ENCODE measurements at regions not wholly inside any gene's neighbourhood (a gene's known extent, or its start where the extent isn't known, plus 50 kb on each side); places are given as distances from the start of the nearest gene placed in this dataset.

DNA sequence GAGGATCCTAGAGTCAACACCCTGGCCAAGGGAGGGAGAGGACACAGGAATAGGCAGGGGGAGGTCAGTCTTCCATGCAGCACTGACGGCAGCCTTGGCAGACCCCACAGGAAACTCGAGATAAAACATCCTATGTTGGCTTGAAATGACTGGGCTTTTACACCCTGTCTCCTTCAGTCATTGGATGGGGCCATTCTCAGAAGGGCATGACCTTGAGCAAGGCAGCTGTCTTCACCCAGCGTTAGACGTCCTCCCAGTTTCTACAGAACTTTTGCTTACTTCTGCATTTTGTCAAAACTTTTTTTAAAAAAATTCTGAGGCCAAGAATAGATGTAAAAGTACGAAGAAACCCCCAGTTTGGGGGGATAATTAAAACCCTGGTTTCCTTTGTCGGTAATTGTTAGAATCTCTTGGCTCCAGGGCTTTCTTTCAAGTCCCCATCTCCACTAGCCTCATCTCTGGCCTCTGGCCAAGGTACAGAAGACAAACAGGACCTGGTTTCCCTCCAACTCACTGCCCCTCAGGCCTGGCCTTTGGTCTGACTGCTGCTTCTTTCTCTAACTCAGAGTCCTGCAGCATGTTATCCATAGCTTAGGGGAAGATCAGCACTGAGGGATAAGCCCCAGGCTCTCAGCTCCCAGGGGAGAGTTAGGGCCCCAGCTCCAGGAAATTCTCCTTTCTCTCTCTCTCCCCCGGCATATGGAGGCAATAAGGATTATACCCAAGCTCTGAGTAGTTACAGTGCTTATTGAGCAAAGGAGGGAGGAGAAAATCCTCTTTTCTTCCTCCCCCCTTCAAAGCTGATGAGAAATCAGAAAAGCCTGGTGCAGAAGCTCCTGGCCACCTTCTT lies 51.6 kb upstream of the KCND3 start:
- Histone ChIP-seq H3K4me3 (ENCODE audit: low read length) (no peak overlapping the region), H3K27ac (ENCODE audit: low read length) (no peak overlapping the region), H3K4me1 (ENCODE audit: insufficient read depth, low read length) (no peaks in the 10 kb centered on the region), H3K27me3 (ENCODE audit: insufficient read depth, low read length) (no peaks in the 10 kb centered on the region; the same call in 1 of the 2 replicates), H3K36me3 (ENCODE audit: insufficient read depth, low read depth, low read length) (no peaks in the 10 kb centered on the region), H3K9me3 (ENCODE audit: insufficient read depth, low read depth, low read length) (no peaks in the 10 kb centered on the region), H3K9ac (ENCODE audit: low read depth, low read length) (no peak overlapping the region)

DNA sequence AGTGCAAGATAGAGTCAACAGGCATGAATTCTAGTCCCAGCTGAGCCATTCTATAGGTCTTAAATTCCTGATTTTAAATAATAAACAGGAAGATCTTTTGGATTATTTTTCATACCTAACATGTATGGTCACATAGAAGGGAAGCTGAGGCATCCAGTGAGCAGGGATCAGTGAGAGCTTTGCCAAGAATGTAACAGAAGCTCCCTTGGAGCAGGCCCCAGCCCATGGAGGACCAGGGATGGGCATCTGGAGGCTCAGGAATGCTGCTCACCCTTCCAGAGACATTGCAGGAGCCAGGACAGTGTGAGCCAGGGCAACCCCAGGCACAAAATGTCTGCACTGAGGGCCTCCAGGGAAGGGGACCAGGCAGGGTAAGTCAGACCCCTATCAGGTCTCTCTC lies 54.4 kb upstream of the KCND3 start:
- no peaks in the 10 kb centered on the region for H3K9me3 ChIP-seq (ENCODE audit: insufficient read depth, low read depth, low read length)
- no peak overlapping the region for H3K4me3 ChIP-seq (ENCODE audit: low read length)
- H3K9ac ChIP-seq (ENCODE audit: low read depth, low read length), result no peak overlapping the region
- H3K36me3 ChIP-seq (ENCODE audit: insufficient read depth, low read depth, low read length), result no peaks in the 10 kb centered on the region
- H3K27ac ChIP-seq (ENCODE audit: low read length), result no peak overlapping the region
- no peaks in the 10 kb centered on the region for H3K4me1 ChIP-seq (ENCODE audit: insufficient read depth, low read length)
- no peaks in the 10 kb centered on the region; the same call in 1 of the 2 replicates for H3K27me3 ChIP-seq (ENCODE audit: insufficient read depth, low read length)

DNA sequence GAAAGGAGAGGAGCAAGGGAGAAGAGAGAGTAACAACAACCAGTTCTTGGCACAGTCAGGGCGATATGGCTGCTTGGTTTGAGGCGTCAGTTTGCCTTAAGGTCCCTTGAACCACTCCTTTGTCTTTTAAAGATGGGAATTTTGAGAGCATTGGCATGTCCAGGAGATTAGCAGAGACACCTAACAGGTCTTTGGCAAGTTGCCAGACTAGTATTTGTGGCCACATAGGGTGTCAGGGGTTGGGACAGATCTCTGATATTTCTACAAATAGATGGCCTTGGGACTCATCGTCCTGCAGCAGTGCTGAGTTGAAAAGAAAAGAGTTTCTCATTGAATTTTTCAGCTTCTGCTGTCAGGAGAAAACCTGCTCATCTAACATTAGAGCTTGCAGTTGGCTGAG lies 55.3 kb upstream of the KCND3 start:
- no peaks in the 10 kb centered on the region for H3K36me3 ChIP-seq (ENCODE audit: insufficient read depth, low read depth, low read length)
- H3K9ac ChIP-seq (ENCODE audit: low read depth, low read length), result no peak overlapping the region
- no peaks in the 10 kb centered on the region; the same call in 1 of the 2 replicates for H3K27me3 ChIP-seq (ENCODE audit: insufficient read depth, low read length)
- no peaks in the 10 kb centered on the region for H3K9me3 ChIP-seq (ENCODE audit: insufficient read depth, low read depth, low read length)
- H3K27ac ChIP-seq (ENCODE audit: low read length), result no peak overlapping the region
- H3K4me1 ChIP-seq (ENCODE audit: insufficient read depth, low read length), result no peaks in the 10 kb centered on the region
- no peak overlapping the region for H3K4me3 ChIP-seq (ENCODE audit: low read length)

DNA sequence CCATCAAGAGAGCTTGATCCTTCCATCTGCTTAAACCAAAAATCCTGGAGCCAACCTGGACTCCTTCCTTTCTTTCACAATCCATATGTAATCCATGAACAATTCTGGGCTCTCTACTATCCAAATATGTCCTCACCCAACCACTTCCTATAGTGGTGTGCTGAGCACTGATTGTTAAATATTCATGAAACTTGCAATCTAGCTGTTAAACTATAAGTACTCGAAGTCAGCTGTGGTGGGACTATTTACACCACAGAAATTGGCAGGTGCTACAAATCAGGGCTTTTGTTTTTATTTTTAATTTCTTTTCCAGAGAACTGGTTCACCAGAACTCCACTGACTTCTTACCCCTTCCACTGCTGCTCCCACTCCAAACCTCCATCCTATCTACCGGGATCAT lies 57.2 kb upstream of the KCND3 start:
- Histone ChIP-seq H3K36me3 (ENCODE audit: insufficient read depth, low read depth, low read length) (no peaks in the 10 kb centered on the region), H3K27me3 (ENCODE audit: insufficient read depth, low read length) (no peaks in the 10 kb centered on the region), H3K4me1 (ENCODE audit: insufficient read depth, low read length) (no peaks in the 10 kb centered on the region), H3K27ac (ENCODE audit: low read length) (no peak overlapping the region), H3K9ac (ENCODE audit: low read depth, low read length) (no peak overlapping the region), H3K4me3 (ENCODE audit: low read length) (no peak overlapping the region), H3K9me3 (ENCODE audit: insufficient read depth, low read depth, low read length) (no peaks in the 10 kb centered on the region)

DNA sequence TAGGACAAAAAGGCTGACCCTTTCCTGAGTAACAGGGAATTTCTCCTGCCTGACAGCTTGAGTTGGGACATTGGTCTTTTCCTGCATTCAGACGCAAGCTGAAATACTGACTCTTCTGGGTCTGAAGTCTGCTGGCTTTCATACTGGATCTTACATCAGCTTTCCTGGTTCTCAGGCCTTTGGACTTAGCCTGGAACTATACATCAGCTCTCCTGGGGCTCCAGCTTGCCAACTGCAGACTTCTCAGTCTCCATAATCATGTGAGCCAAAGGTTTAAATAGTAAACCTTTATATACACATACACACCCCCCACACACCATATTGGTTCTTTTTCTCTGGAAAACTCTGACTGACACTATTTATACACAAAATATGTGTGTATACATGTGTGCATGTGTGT lies 59.0 kb upstream of the KCND3 start:
- H3K9me3 ChIP-seq (ENCODE audit: insufficient read depth, low read depth, low read length), result no peaks in the 10 kb centered on the region
- no peaks in the 10 kb centered on the region for H3K27me3 ChIP-seq (ENCODE audit: insufficient read depth, low read length)
- H3K4me1 ChIP-seq (ENCODE audit: insufficient read depth, low read length), result no peaks in the 10 kb centered on the region
- no peak overlapping the region for H3K4me3 ChIP-seq (ENCODE audit: low read length)
- H3K27ac ChIP-seq (ENCODE audit: low read length), result no peak overlapping the region
- no peak overlapping the region for H3K9ac ChIP-seq (ENCODE audit: low read depth, low read length)
- no peaks in the 10 kb centered on the region for H3K36me3 ChIP-seq (ENCODE audit: insufficient read depth, low read depth, low read length)

DNA sequence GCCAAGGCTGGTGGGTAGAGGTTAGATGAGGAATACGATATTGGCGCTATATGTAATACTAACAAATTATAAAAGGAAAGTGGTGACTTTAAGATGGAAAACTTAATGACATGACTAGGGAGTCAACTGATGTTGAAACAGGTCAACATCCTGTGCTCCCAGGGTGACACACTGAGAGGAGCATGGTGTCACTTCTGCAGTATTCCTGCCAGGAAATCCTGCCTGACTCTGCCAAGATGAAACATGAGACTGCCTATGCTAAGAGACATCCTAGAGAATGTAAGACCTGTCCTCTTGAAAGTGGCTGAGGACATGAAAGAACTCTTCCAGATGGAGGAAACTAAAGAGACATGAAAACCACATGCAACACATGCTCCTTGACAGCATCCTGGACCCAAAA lies 65.0 kb upstream of the KCND3 start:
- Histone ChIP-seq H3K27me3 (ENCODE audit: insufficient read depth, low read length) (no peaks in the 10 kb centered on the region), H3K27ac (ENCODE audit: low read length) (no peak overlapping the region), H3K4me1 (ENCODE audit: insufficient read depth, low read length) (no peaks in the 10 kb centered on the region), H3K36me3 (ENCODE audit: insufficient read depth, low read depth, low read length) (no peaks in the 10 kb centered on the region), H3K9me3 (ENCODE audit: insufficient read depth, low read depth, low read length) (no peaks in the 10 kb centered on the region), H3K4me3 (ENCODE audit: low read length) (no peak overlapping the region), H3K9ac (ENCODE audit: low read depth, low read length) (no peak overlapping the region)

DNA sequence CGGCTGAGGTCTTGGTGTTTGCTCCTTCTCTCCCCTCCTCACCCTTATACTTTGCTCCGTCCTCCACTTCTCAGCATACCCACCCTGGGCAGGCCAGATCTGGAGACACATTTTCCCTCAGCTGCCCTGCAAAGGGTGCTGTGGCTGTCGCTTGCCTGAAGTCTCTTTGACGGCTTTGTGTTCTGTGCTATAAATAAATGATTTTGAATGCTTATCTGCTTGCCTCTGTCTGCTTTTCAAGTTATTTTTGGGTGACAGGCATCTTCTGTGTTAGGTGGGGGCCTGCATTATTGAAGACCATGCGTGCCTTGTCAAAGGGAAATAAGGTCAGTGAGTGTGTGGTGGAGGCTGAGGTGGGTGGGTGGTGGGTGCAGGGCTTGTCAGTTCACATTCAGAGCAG lies 66.9 kb upstream of the KCND3 start:
- no peak overlapping the region for H3K4me3 ChIP-seq (ENCODE audit: low read length)
- no peaks in the 10 kb centered on the region for H3K27me3 ChIP-seq (ENCODE audit: insufficient read depth, low read length)
- H3K27ac ChIP-seq (ENCODE audit: low read length), result no peak overlapping the region
- no peaks in the 10 kb centered on the region for H3K36me3 ChIP-seq (ENCODE audit: insufficient read depth, low read depth, low read length)
- H3K4me1 ChIP-seq (ENCODE audit: insufficient read depth, low read length), result no peaks in the 10 kb centered on the region
- H3K9ac ChIP-seq (ENCODE audit: low read depth, low read length), result no peak overlapping the region
- no peaks in the 10 kb centered on the region for H3K9me3 ChIP-seq (ENCODE audit: insufficient read depth, low read depth, low read length)

DNA sequence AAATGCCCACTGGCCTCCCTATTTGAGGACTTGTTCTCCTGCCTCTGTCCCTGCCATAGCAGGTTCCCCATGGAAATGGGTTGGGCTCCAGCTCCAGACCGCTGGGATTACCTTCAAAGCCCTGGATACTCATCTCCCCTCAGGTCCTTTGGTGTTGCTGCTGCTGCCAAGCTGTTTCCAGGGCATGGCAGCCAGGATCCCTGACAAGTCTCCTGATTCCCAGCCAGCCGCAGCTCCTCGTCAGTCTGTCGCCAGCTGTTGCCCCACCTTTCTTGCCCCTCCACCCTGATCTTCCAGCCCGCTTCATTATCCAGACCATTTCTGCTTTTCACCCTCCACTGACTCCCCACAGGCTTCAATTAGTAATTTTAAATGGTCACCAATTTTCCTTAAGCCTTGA lies 68.3 kb upstream of the KCND3 start:
- no peak overlapping the region for H3K9ac ChIP-seq (ENCODE audit: low read depth, low read length)
- H3K27me3 ChIP-seq (ENCODE audit: insufficient read depth, low read length), result no peaks in the 10 kb centered on the region
- no peaks in the 10 kb centered on the region for H3K9me3 ChIP-seq (ENCODE audit: insufficient read depth, low read depth, low read length)
- no peaks in the 10 kb centered on the region for H3K36me3 ChIP-seq (ENCODE audit: insufficient read depth, low read depth, low read length)
- H3K4me3 ChIP-seq (ENCODE audit: low read length), result no peak overlapping the region
- no peak overlapping the region for H3K27ac ChIP-seq (ENCODE audit: low read length)
- no peaks in the 10 kb centered on the region for H3K4me1 ChIP-seq (ENCODE audit: insufficient read depth, low read length)

DNA sequence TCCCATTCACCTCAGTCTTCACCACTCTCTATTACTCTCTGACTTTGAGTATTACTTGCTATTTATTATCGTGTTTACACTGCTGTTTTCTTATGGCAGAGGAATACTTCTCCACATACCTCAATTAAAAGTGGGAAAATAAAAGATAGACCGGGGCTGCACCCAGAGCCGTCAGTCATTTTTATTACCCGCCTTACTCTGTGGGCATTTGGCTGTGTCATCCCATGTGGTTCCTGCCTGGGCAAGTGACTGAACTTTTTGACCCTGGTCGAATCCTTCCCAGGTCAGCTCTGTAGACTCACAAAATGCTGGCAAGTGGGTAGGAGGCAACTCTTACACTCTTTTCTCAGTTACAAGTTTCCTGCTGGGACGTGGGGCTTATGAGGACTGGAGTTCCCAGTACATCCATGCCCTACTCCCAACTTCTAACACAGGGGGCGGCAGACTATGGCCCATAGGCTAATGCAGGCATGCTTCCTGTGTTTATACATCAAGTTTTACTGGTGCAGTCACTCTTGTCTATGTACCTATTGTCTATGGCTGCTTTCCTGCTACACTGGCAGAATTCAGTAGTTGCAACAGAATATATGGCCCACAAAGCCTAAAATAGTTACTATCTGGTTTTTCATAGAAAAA lies 69.5 kb upstream of the KCND3 start:
- Histone ChIP-seq H3K27me3 (ENCODE audit: insufficient read depth, low read length) (no peaks in the 10 kb centered on the region), H3K27ac (ENCODE audit: low read length) (no peak overlapping the region), H3K36me3 (ENCODE audit: insufficient read depth, low read depth, low read length) (no peaks in the 10 kb centered on the region), H3K4me3 (ENCODE audit: low read length) (no peak overlapping the region), H3K9ac (ENCODE audit: low read depth, low read length) (no peak overlapping the region), H3K9me3 (ENCODE audit: insufficient read depth, low read depth, low read length) (peaks cover 5% of the 10 kb centered on the region; the same call in 1 of the 2 replicates), H3K4me1 (ENCODE audit: insufficient read depth, low read length) (no peaks in the 10 kb centered on the region)

DNA sequence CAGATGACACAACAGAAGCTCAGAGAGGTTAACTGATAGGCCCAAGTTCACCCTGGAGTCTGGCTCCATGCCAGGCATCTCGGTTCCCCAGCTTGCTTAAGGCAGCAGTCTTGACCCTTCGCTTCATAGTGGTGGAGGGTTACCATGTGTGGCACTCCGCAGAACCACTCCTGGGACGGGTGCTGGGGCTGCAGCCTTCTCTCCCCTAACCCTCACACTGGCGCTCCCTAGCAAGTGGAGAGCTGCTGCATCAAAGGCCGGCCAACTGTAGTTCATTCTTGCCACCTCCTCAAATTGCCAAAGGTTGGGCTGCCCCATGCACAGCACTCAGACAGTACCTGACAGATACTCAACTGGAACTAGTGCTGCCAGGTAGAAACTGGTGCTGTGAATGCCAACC lies 70.2 kb upstream of the KCND3 start:
- no peaks in the 10 kb centered on the region for H3K27me3 ChIP-seq (ENCODE audit: insufficient read depth, low read length)
- no peak overlapping the region for H3K9ac ChIP-seq (ENCODE audit: low read depth, low read length)
- H3K27ac ChIP-seq (ENCODE audit: low read length), result no peak overlapping the region
- no peak overlapping the region for H3K4me3 ChIP-seq (ENCODE audit: low read length)
- H3K4me1 ChIP-seq (ENCODE audit: insufficient read depth, low read length), result peaks cover 3% of the 10 kb centered on the region; the same call in 1 of the 2 replicates
- H3K36me3 ChIP-seq (ENCODE audit: insufficient read depth, low read depth, low read length), result no peaks in the 10 kb centered on the region
- peaks cover 5% of the 10 kb centered on the region; the same call in 1 of the 2 replicates for H3K9me3 ChIP-seq (ENCODE audit: insufficient read depth, low read depth, low read length)

DNA sequence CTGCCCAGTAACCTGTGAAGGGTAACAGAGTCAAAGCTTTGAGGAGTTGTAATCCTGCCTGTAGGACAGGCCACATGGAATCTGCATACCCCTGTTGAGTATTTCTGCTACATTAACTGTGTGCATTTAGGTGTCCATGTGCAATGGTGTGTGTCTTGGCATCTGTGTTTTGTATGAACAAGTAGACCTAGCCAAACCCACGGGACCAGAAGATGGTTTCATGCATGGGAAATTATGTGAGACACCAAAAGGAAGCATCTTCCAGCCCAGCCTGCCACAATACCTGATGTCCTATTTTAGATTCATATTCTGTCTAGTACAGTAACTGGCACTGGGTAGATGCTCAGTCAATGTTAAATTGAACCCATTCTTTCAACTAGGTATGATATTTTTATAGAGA lies 70.8 kb upstream of the KCND3 start:
- Histone ChIP-seq H3K27ac (ENCODE audit: low read length) (no peak overlapping the region), H3K27me3 (ENCODE audit: insufficient read depth, low read length) (no peaks in the 10 kb centered on the region), H3K36me3 (ENCODE audit: insufficient read depth, low read depth, low read length) (no peaks in the 10 kb centered on the region)

DNA sequence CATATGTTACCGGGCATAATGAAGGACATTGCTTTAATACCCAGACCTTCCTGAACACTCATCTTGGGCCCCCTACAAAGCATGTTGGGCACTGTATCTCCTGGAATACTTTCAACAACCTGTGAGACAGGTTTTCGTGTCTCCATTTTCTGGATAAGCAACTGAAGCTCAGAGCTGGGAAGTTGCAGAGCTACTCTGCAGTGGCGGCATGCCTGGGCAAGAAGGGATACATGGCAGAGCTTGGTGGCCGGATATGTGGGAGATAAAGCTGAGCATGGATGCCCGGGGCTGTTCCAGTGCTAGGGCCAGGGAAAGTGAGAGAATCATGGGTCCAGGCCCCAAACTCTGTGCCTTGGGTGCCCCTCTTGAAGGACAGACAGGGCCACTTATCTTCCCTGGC lies 71.6 kb upstream of the KCND3 start:
- Histone ChIP-seq H3K27ac (ENCODE audit: low read length) (no peak overlapping the region), H3K4me1 (ENCODE audit: insufficient read depth, low read length) (peaks cover 7% of the 10 kb centered on the region; the same call in 1 of the 2 replicates), H3K27me3 (ENCODE audit: insufficient read depth, low read length) (no peaks in the 10 kb centered on the region), H3K9ac (ENCODE audit: low read depth, low read length) (no peak overlapping the region), H3K4me3 (ENCODE audit: low read length) (no peak overlapping the region), H3K9me3 (ENCODE audit: insufficient read depth, low read depth, low read length) (peaks cover 5% of the 10 kb centered on the region; the same call in 1 of the 2 replicates), H3K36me3 (ENCODE audit: insufficient read depth, low read depth, low read length) (no peaks in the 10 kb centered on the region)

More for the DNA sequence above, 70.8 kb upstream of the KCND3 start:
- peaks cover 5% of the 10 kb centered on the region; the same call in 1 of the 2 replicates for H3K9me3 ChIP-seq (ENCODE audit: insufficient read depth, low read depth, low read length)
- no peak overlapping the region for H3K4me3 ChIP-seq (ENCODE audit: low read length)
- no peak overlapping the region for H3K9ac ChIP-seq (ENCODE audit: low read depth, low read length)
- H3K4me1 ChIP-seq (ENCODE audit: insufficient read depth, low read length), result peaks cover 7% of the 10 kb centered on the region; the same call in 1 of the 2 replicates

Data from iPS-20b (cell line).